ENCODE measurements at regions not wholly inside any gene's neighbourhood (a gene's known extent, or its start where the extent isn't known, plus 50 kb on each side); places are given as distances from the start of the nearest gene placed in this dataset.
A peak's percentile ranks its signal among the peaks of the same experiment; 100 is the strongest.

- no peak overlapping the region for H3K4me3 ChIP-seq
- peaks cover 0 to 5% of the 10 kb centered on the region in 2 donors for H3K4me1 ChIP-seq (replicated peaks in 1 of 2)
- no peak for DNase-seq
- intact Hi-C loops (cut with DNase I), result no loop called here
- TF ChIP-seq CTCF (IDR thresholded peaks at IDR 0.05) (no peak), POLR2A (IDR thresholded peaks at IDR 0.05) (no peak)
- H3K27me3 ChIP-seq, result no peaks in the 10 kb centered on the region
- H3K9me3 ChIP-seq (replicated peaks in 1 of 3), result no peaks in the 10 kb centered on the region
- H3K27ac ChIP-seq, result no peak overlapping the region
- WGBS, 4 donors, result 43 to 60% (median 47%) methylated on average over 2 of the region's 2 CpGs
- no peaks in the 10 kb centered on the region for H3K36me3 ChIP-seq (replicated peaks in 1 of 2)
These were observed 84.5 kb upstream of the DUSP5 start for GRCh38 chr10:110413049-110413783.

- no peak overlapping the region for H3K4me3 ChIP-seq
- no peaks in the 10 kb centered on the region for H3K36me3 ChIP-seq (replicated peaks in 1 of 2)
- no peak overlapping the region for H3K27ac ChIP-seq
- intact Hi-C loops (cut with DNase I), result no loop called here
- peaks cover 0 to 5% of the 10 kb centered on the region in 2 donors for H3K4me1 ChIP-seq (replicated peaks in 1 of 2)
- WGBS, 4 donors, result 71 to 76% (median 72%) methylated on average over 11 of the region's 11 CpGs
- DNase-seq, result no peak
- no peak for TF ChIP-seq POLR2A (IDR thresholded peaks at IDR 0.05)
- TF ChIP-seq CTCF (IDR thresholded peaks at IDR 0.05), result no peak
- no peaks in the 10 kb centered on the region for H3K9me3 ChIP-seq (replicated peaks in 1 of 3)
- no peaks in the 10 kb centered on the region for H3K27me3 ChIP-seq
These were observed 83.7 kb upstream of the DUSP5 start for GRCh38 chr10:110413903-110414547.

- intact Hi-C loops (cut with DNase I), result no loop called here
- peaks cover 0 to 5% of the 10 kb centered on the region in 2 donors for H3K4me1 ChIP-seq (replicated peaks in 1 of 2)
- H3K27ac ChIP-seq, result no peak overlapping the region
- no peaks in the 10 kb centered on the region for H3K36me3 ChIP-seq (replicated peaks in 1 of 2)
- no peaks in the 10 kb centered on the region for H3K27me3 ChIP-seq
- no peaks in the 10 kb centered on the region for H3K9me3 ChIP-seq (replicated peaks in 1 of 3)
- DNase-seq, result peak in 1 of 7 donors; percentile 26
- TF ChIP-seq POLR2A (IDR thresholded peaks at IDR 0.05) (no peak), CTCF (IDR thresholded peaks at IDR 0.05) (no peak)
- H3K4me3 ChIP-seq, result no peak overlapping the region
- 73 to 91% (median 77%) methylated on average over 7 to 10 of the region's 10 CpGs for WGBS, 4 donors
These were observed 83.0 kb upstream of the DUSP5 start for GRCh38 chr10:110414548-110415309.

- Histone ChIP-seq H3K27me3 (no peaks in the 10 kb centered on the region), H3K4me1 (replicated peaks in 1 of 2) (no peaks in the 10 kb centered on the region), H3K9me3 (replicated peaks in 1 of 3) (no peaks in the 10 kb centered on the region), H3K36me3 (replicated peaks in 1 of 2) (no peaks in the 10 kb centered on the region), H3K27ac (no peak overlapping the region), H3K4me3 (no peak overlapping the region)
- peak in 1 of 7 donors; percentile 29 for DNase-seq
- 66 to 79% (median 70%) methylated on average over 3 of the region's 3 CpGs for WGBS, 4 donors
- TF ChIP-seq CTCF (IDR thresholded peaks at IDR 0.05), result no peak
- TF ChIP-seq POLR2A (IDR thresholded peaks at IDR 0.05), result no peak
- intact Hi-C loops (cut with DNase I), result no loop called here
These were observed 81.9 kb upstream of the DUSP5 start for GRCh38 chr10:110415809-110416208.
